ENCODE measurements at regions not wholly inside any gene's neighbourhood (a gene's known extent, or its start where the extent isn't known, plus 50 kb on each side); places are given as distances from the start of the nearest gene placed in this dataset.

- TF ChIP-seq POLR2AphosphoS5 (IDR thresholded peaks at IDR 0.05) (no peak), CTCF (IDR thresholded peaks at IDR 0.05) (no peak), POLR2A (IDR thresholded peaks at IDR 0.05) (no peak), EP300 (IDR thresholded peaks at IDR 0.05) (no peak)
These were observed 186.1 kb upstream of the NRXN1 start for GRCh38 chr2:51218047-51218446.

Measured in sigmoid colon (tissue), 4 donors.